ENCODE measurements at regions not wholly inside any gene's neighbourhood (a gene's known extent, or its start where the extent isn't known, plus 50 kb on each side); places are given as distances from the start of the nearest gene placed in this dataset.

DNA sequence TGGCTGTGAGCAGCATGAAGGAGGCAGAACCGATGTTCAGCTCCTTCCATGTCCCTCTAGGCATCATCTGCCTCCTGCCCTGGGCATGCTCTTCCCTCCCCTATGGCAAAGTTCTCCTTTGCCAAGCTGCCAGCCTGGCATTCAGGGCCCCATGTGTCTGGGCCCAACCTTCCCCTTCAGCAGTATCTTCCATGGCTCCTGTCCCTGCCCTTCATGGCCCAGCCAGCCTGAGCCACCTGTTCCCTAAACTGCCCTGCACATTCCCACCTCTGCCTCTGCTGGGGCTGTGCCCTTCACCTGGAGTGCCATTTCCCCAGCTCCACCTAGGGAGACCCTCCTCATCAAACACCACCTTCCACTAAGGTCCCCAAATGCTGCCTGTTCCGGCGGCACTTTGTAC is 74.0 kb upstream of the TCL1A start:
- no peak overlapping the region for H3K14ac ChIP-seq (ENCODE audit: low read length)
- WGBS (ENCODE audit: extremely low coverage, insufficient coverage, insufficient read length): no CpG with 5 or more reads among the region's 3 CpGs

DNA sequence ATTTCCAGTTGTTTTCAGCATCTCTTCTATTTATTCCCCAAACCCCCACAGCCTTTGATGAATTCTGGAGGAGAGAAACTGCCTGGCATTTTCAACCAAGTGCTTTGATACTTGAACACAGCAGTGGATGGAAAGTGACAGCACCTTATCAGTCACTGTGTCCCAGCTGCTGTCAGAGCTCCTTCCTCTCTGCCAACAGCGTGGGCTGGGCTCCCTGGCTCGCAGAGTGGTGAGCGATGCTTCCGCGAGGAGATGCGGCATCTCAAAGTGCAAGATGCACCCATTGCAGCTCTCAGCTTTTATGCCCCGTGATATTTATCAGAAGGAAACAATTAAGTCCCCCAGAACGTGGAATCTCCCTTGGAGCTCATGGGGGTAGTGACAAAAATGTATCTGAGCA is 72.6 kb upstream of the TCL1A start:
- peaks cover 2% of the 10 kb centered on the region for H3K9me3 ChIP-seq (ENCODE audit: insufficient read depth, low read depth, low read length)
- H2AK5ac ChIP-seq (ENCODE audit: low read length): no peak overlapping the region
- H4K91ac ChIP-seq (ENCODE audit: low read depth, low read length): no peak overlapping the region
- H3K9ac ChIP-seq (ENCODE audit: low read length): no peak overlapping the region
- DNase-seq: no peak
- H3K4me2 ChIP-seq (ENCODE audit: low read length): no peak overlapping the region
- H4K8ac ChIP-seq (ENCODE audit: low read depth, low read length): no peak overlapping the region
- H4K12ac ChIP-seq (ENCODE audit: low read depth, low read length): no peak overlapping the region
- WGBS (ENCODE audit: extremely low coverage, insufficient coverage, insufficient read length): no CpG with 5 or more reads among the region's 8 CpGs
- H2BK5ac ChIP-seq (ENCODE audit: low read depth, low read length, poor library complexity): no peak overlapping the region
- H3K14ac ChIP-seq (ENCODE audit: low read length): no peak overlapping the region
- no peak overlapping the region for H3K23ac ChIP-seq (ENCODE audit: low read length)
- no peaks in the 10 kb centered on the region for H3K36me3 ChIP-seq (ENCODE audit: control insufficient read depth in 1 of 2, insufficient read depth in 2 of 2, low read length in 2 of 2)
- no peak overlapping the region for H3K27ac ChIP-seq (ENCODE audit: low read depth, low read length)
- no peak overlapping the region for H3K18ac ChIP-seq (ENCODE audit: low read length)
- H3K4me3 ChIP-seq (ENCODE audit: low read depth, low read length): no peak overlapping the region
- H3K4ac ChIP-seq (ENCODE audit: low read depth, low read length): no peak overlapping the region
- H2AFZ ChIP-seq (ENCODE audit: insufficient read depth, low read length, poor library complexity): no peak overlapping the region
- H3K4me1 ChIP-seq (ENCODE audit: control insufficient read depth in 1 of 2, insufficient read depth in 2 of 2, low read length in 2 of 2): no peaks in the 10 kb centered on the region
- no peaks in the 10 kb centered on the region for H3K27me3 ChIP-seq (ENCODE audit: insufficient read depth, low read length)
- H2BK12ac ChIP-seq (ENCODE audit: low read length): no peak overlapping the region
- no peaks in the 10 kb centered on the region for H3K79me2 ChIP-seq (ENCODE audit: control insufficient read depth, insufficient read depth, low read length, poor library complexity)
- no peak overlapping the region for H2BK120ac ChIP-seq (ENCODE audit: insufficient read depth, low read length, poor library complexity)
- H3K79me1 ChIP-seq (ENCODE audit: low read length): no peaks in the 10 kb centered on the region

More for the DNA sequence above, 74.0 kb upstream of the TCL1A start:
- H2AK5ac ChIP-seq (ENCODE audit: low read length): no peak overlapping the region
- no peaks in the 10 kb centered on the region for H3K36me3 ChIP-seq (ENCODE audit: control insufficient read depth in 1 of 2, insufficient read depth in 2 of 2, low read length in 2 of 2)
- H4K91ac ChIP-seq (ENCODE audit: low read depth, low read length): no peak overlapping the region
- no peak overlapping the region for H2AFZ ChIP-seq (ENCODE audit: insufficient read depth, low read length, poor library complexity)
- H3K4ac ChIP-seq (ENCODE audit: low read depth, low read length): no peak overlapping the region
- no peak for DNase-seq
- H4K8ac ChIP-seq (ENCODE audit: low read depth, low read length): no peak overlapping the region
- H3K9me3 ChIP-seq (ENCODE audit: insufficient read depth, low read depth, low read length): peaks cover 2% of the 10 kb centered on the region
- no peak overlapping the region for H3K18ac ChIP-seq (ENCODE audit: low read length)
- H2BK12ac ChIP-seq (ENCODE audit: low read length): no peak overlapping the region
- no peak overlapping the region for H3K27ac ChIP-seq (ENCODE audit: low read depth, low read length)
- H2BK120ac ChIP-seq (ENCODE audit: insufficient read depth, low read length, poor library complexity): no peak overlapping the region
- no peaks in the 10 kb centered on the region for H3K79me1 ChIP-seq (ENCODE audit: low read length)
- no peak overlapping the region for H2BK5ac ChIP-seq (ENCODE audit: low read depth, low read length, poor library complexity)
- no peaks in the 10 kb centered on the region for H3K79me2 ChIP-seq (ENCODE audit: control insufficient read depth, insufficient read depth, low read length, poor library complexity)
- no peak overlapping the region for H3K9ac ChIP-seq (ENCODE audit: low read length)
- H3K4me1 ChIP-seq (ENCODE audit: control insufficient read depth in 1 of 2, insufficient read depth in 2 of 2, low read length in 2 of 2): no peaks in the 10 kb centered on the region
- H4K12ac ChIP-seq (ENCODE audit: low read depth, low read length): no peak overlapping the region
- no peak overlapping the region for H3K4me3 ChIP-seq (ENCODE audit: low read depth, low read length)
- H3K27me3 ChIP-seq (ENCODE audit: insufficient read depth, low read length): no peaks in the 10 kb centered on the region
- H3K23ac ChIP-seq (ENCODE audit: low read length): no peak overlapping the region
- no peak overlapping the region for H3K4me2 ChIP-seq (ENCODE audit: low read length)

DNA sequence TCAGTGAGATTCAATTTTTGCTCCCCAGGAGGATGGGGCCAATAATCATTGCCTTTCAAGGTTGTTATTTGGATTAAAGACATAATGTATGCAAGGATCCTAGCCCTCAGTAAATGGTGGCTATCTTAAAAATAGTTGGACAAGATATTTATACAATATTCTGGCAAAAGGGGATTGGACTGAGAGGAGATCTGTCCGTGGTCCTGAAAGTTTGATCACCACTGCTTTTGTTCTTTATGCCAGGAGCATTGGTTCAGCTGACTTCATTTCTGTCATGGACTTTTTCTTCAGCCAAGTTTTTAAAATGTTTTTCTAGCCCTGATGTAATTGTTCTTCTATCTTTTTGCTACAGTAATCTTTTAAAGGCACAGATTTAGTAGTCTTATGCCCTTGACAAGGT is 70.2 kb upstream of the TCL1A start:
- H3K79me2 ChIP-seq (ENCODE audit: control insufficient read depth, insufficient read depth, low read length, poor library complexity): no peaks in the 10 kb centered on the region
- H3K9me3 ChIP-seq (ENCODE audit: insufficient read depth, low read depth, low read length): peaks cover 2% of the 10 kb centered on the region
- H4K12ac ChIP-seq (ENCODE audit: low read depth, low read length): no peak overlapping the region
- no peak overlapping the region for H2BK12ac ChIP-seq (ENCODE audit: low read length)
- H3K18ac ChIP-seq (ENCODE audit: low read length): no peak overlapping the region
- H2AK5ac ChIP-seq (ENCODE audit: low read length): no peak overlapping the region
- DNase-seq: peak in 1 of 2 donors; percentile 69
- no peaks in the 10 kb centered on the region for H3K79me1 ChIP-seq (ENCODE audit: low read length)
- no peak overlapping the region for H2BK5ac ChIP-seq (ENCODE audit: low read depth, low read length, poor library complexity)
- H3K36me3 ChIP-seq (ENCODE audit: control insufficient read depth in 1 of 2, insufficient read depth in 2 of 2, low read length in 2 of 2): no peaks in the 10 kb centered on the region
- no peak overlapping the region for H3K4ac ChIP-seq (ENCODE audit: low read depth, low read length)
- H2BK120ac ChIP-seq (ENCODE audit: insufficient read depth, low read length, poor library complexity): no peak overlapping the region
- H4K8ac ChIP-seq (ENCODE audit: low read depth, low read length): no peak overlapping the region
- no peak overlapping the region for H2AFZ ChIP-seq (ENCODE audit: insufficient read depth, low read length, poor library complexity)
- no peak overlapping the region for H3K9ac ChIP-seq (ENCODE audit: low read length)
- H3K27me3 ChIP-seq (ENCODE audit: insufficient read depth, low read length): no peaks in the 10 kb centered on the region
- H3K27ac ChIP-seq (ENCODE audit: low read depth, low read length): no peak overlapping the region
- H3K4me2 ChIP-seq (ENCODE audit: low read length): no peak overlapping the region
- H3K14ac ChIP-seq (ENCODE audit: low read length): no peak overlapping the region
- WGBS (ENCODE audit: extremely low coverage, insufficient coverage, insufficient read length): no CpG with 5 or more reads among the region's 1 CpG
- H3K4me3 ChIP-seq (ENCODE audit: low read depth, low read length): no peak overlapping the region
- no peaks in the 10 kb centered on the region for H3K4me1 ChIP-seq (ENCODE audit: control insufficient read depth in 1 of 2, insufficient read depth in 2 of 2, low read length in 2 of 2)
- no peak overlapping the region for H3K23ac ChIP-seq (ENCODE audit: low read length)
- no peak overlapping the region for H4K91ac ChIP-seq (ENCODE audit: low read depth, low read length)

DNA sequence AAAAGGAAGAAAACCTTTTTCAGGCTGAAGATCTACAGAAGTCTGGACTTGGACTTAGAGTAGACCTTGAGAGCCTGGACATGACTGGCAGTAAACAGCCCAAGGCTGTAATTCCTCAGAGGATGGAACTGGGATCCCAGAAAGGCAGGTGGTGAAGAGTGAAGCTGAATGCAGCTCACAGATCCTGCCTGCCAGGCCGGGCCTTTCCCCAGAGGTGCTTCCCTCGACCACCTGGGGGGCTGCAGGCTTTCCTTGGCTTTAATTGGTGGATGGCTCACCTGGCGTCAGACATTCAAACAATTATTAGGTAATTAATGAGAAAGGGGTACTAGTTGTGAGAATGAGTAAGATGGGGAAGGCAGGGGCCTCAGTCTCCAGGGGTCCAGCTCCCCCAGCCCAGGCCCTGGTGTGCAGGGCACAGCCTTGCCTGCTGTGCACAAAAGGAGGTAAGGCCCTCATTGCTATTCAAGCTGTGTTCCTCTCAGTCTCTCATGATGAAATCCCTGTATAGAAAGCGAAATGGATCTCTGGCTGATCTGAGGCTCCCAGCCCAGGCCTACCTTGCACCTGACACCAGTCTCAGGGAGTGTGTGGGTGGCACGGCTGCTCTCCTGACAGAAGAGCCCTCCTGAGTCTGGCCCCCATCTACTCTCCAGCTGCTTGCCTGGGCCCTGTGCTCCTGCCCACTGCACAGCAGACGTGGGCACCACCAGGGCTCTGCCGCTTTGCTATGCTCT is 63.0 kb upstream of the TCL1A start:
- WGBS (ENCODE audit: extremely low coverage, insufficient coverage, insufficient read length): no CpG with 5 or more reads among the region's 7 CpGs
- H3K36me3 ChIP-seq (ENCODE audit: control insufficient read depth in 1 of 2, insufficient read depth in 2 of 2, low read length in 2 of 2): no peaks in the 10 kb centered on the region
- no peak overlapping the region for H2AK5ac ChIP-seq (ENCODE audit: low read length)
- no peak overlapping the region for H3K14ac ChIP-seq (ENCODE audit: low read length)
- no peak overlapping the region for H3K23ac ChIP-seq (ENCODE audit: low read length)
- H4K12ac ChIP-seq (ENCODE audit: low read depth, low read length): no peak overlapping the region
- H3K79me1 ChIP-seq (ENCODE audit: low read length): no peaks in the 10 kb centered on the region
- no peak overlapping the region for H4K8ac ChIP-seq (ENCODE audit: low read depth, low read length)
- H3K4me2 ChIP-seq (ENCODE audit: low read length): no peak overlapping the region
- no peak for DNase-seq
- H3K4ac ChIP-seq (ENCODE audit: low read depth, low read length): no peak overlapping the region
- no peak overlapping the region for H4K91ac ChIP-seq (ENCODE audit: low read depth, low read length)
- H2BK120ac ChIP-seq (ENCODE audit: insufficient read depth, low read length, poor library complexity): no peak overlapping the region
- H2BK5ac ChIP-seq (ENCODE audit: low read depth, low read length, poor library complexity): no peak overlapping the region
- no peak overlapping the region for H3K27ac ChIP-seq (ENCODE audit: low read depth, low read length)
- no peaks in the 10 kb centered on the region for H3K4me1 ChIP-seq (ENCODE audit: control insufficient read depth in 1 of 2, insufficient read depth in 2 of 2, low read length in 2 of 2)
- H3K18ac ChIP-seq (ENCODE audit: low read length): no peak overlapping the region
- H2AFZ ChIP-seq (ENCODE audit: insufficient read depth, low read length, poor library complexity): no peak overlapping the region
- H3K9ac ChIP-seq (ENCODE audit: low read length): no peak overlapping the region
- no peak overlapping the region for H3K4me3 ChIP-seq (ENCODE audit: low read depth, low read length)
- H3K79me2 ChIP-seq (ENCODE audit: control insufficient read depth, insufficient read depth, low read length, poor library complexity): no peaks in the 10 kb centered on the region
- no peak overlapping the region for H2BK12ac ChIP-seq (ENCODE audit: low read length)
- no peaks in the 10 kb centered on the region for H3K9me3 ChIP-seq (ENCODE audit: insufficient read depth, low read depth, low read length)
- no peaks in the 10 kb centered on the region for H3K27me3 ChIP-seq (ENCODE audit: insufficient read depth, low read length)
